ENCODE measurements at regions not wholly inside any gene's neighbourhood (a gene's known extent, or its start where the extent isn't known, plus 50 kb on each side); places are given as distances from the start of the nearest gene placed in this dataset.
"Not testable (repeated sequence)": the region's sequence is repeated elsewhere in the genome, so short reads cannot be mapped to it uniquely, and the experiment has no call there.

- DNase-seq, result no peak
Measured at GRCh38 chr12:69136931-69137613, 102.3 kb upstream of the CPSF6 start.

DNA sequence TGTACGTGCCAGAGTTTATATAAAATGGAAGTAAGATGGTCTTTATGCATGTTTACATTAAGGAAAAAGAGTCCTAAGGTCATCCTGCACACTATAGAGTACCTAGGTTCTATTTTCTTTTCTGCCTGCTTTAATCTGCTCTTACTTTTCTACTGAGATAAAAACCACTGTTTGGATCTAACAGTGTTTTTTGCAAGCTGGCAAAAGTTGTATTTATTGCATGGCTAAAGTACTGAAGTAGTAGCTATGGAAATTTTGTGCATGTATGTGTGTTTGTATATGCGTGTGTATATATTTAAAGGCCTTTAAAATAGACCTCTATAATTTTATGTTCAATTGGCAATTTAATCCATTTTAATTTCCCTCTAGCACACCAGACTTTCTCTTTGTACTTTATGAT, 98.3 kb upstream of the CPSF6 start:
- no peak for DNase-seq

GRCh38 chr12:69149270-69149669, 90.1 kb upstream of the CPSF6 start:
- DNase-seq, result no peak

DNA sequence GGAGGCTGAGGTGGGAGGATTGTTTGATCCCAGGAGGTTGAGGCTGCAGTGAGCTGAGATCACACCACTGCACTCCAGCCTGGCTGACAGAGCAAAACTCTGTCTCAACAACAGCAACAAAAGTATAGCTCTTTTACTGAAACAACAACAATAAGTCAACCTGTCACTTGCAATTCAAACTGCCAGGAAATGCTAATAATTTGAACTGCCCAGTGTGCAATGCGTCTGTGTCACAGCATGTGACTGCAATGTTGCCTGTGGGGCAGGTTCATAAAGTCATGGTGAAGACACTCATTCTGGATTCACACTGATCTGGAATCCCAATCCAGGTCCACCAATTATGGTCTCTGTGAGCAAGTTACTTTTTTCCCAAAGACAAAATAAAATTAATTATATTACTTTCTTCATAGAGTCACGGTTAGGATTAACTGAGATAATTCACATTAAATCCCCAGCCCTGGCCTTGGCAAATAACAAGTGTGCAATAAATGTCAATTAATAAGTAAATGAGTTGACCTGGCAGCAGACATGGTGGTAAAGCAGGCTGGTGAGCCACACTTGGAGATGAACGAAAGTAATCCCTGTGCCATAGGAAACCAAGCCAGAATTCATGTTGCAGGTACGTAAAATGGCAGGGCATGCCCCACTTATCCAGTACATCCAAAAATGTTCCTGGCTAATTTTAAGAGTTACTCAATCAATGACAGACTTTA, 89.1 kb upstream of the CPSF6 start:
- no peak for DNase-seq

DNA sequence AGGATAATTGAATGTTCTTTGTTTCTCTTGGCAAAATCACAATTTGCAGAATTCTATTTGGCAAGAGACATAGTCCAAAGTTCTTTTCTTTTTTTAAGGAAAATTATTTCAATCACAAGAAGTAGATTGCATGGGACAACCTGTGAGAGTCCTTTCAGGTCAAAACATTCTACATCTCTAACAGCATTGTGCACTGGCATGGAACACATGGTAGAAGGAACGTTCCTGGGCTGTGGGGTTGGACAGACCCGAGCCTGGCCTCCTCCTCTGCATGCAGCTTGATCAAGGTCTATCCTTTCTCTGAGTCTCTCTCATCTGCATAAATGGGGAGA, 88.6 kb upstream of the CPSF6 start:
- no peak for DNase-seq

DNA sequence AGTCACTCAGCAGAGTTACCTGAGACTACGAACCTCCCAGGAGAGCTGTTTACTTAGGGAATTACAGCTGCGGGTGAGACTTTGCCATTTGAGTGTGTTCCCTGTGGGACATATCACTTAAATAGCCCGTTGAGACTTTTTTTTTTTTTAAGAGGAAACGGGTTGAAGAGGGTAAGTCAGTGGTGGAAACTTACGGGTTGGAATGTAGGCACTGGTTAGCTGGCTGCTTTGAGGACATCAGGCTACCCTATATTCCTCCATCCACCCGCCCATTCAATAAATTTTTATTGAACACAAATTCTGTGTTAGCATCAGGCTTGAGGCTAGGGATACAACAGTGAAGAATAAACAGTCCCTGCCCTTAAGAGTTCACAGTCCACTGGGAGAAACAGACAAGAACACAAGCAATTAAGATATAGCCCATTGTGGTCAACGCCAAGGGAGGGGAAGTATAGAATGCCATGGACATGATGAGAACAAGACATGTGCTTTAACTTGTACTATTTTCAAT, 88.1 kb upstream of the CPSF6 start:
- DNase-seq, result no peak

GRCh38 chr12:69154585-69155363, 84.6 kb upstream of the CPSF6 start:
- DNase-seq, result peak; percentile 21

GRCh38 chr12:69157023-69157655, 82.2 kb upstream of the CPSF6 start:
- DNase-seq, result peak; percentile 61

- no peak for DNase-seq
Measured at GRCh38 chr12:69161829-69162228, 77.5 kb upstream of the CPSF6 start.

- no peak for DNase-seq
Measured at GRCh38 chr12:69163681-69164362, 75.5 kb upstream of the CPSF6 start.

DNA sequence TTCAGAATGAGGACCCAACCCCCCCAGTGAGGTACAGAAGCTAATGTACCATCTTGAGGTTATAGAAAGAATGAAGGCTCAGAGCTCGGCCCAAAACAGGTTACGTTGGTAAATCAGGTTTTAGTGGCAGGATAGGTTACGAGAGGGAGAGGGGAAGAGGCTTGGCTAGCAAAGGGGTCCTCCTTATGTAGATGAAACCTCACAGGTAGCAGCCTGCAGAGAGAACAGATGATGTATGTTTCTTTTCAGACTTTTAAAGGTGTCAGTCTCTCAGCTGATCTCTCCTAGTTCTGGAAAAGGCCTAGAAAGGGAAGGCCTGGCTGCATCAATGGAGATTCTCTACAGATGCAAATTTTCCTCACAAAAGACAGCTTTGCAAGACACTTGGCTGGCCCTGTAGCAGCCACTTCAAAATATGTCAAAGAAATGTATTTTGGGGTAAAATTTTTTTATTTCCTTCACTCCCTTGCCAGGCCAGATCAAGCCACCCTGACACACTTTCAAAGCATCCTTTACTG, 71.7 kb upstream of the CPSF6 start:
- no peak for DNase-seq

- no peak for DNase-seq
Measured at GRCh38 chr12:69168363-69168762, 71.0 kb upstream of the CPSF6 start.

- no peak for DNase-seq
Measured at GRCh38 chr12:69168828-69169227, 70.5 kb upstream of the CPSF6 start.

- DNase-seq, result no peak
Measured at GRCh38 chr12:69170293-69170692, 69.1 kb upstream of the CPSF6 start.

DNA sequence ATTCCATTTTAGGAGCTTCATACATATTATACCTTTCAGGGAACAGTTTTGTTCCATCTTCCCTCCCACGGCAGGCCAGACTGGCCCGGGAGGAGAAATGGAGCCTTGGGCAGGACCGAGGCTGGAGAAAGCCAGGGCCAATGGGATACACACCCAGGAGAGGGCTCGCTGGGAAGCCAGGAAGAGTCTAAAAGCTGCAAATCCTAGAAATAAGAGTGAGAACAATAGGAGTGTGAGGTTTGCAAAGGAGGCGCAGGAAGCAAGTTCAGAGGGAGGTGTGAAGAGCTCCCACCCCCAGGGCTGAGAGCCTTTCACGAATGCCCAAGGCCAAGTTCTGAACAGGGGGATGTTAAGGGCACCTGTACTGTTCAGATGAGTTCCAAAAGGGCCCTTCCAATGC, 67.5 kb upstream of the CPSF6 start:
- DNase-seq, result no peak

DNA sequence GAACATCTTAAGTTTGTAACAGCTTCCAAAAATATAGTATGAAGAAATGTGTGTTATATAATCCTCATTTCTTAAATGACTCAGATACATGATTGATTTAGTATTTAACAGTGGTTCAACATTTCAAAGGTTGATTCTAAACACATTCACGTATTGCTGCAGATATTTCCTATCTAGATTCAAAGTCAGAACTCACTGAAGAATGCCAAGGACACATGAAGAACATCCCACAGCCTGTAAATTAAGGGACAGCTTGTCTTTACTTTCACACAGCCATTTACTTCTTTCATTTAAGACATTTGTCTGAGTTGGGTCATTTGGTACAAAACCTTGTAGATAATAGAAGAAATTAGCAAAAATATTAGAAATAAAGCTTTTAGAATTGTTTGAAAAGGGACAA, 66.9 kb upstream of the CPSF6 start:
- DNase-seq, result no peak

DNA sequence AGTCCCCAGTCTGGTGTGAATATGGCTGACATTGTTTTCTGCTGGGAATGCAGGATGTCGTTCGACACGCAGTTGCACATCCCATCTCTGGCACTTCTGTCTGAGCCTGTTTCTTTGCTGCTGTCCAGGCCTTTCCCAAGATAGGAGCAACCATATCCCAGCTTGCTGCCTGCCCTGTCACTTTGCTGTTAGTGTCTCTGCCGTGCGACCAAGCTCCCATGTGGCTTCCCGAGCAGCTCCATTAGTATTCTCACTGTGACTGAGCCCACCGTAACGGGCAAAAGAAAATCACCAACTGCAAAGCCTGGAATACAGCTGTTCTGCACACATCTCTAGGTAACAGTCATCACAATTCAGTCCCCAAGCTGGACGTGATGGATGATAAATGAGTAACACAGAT, 66.0 kb upstream of the CPSF6 start:
- DNase-seq, result no peak

GRCh38 chr12:69179786-69180185, 59.6 kb upstream of the CPSF6 start:
- DNase-seq, result no peak

DNA sequence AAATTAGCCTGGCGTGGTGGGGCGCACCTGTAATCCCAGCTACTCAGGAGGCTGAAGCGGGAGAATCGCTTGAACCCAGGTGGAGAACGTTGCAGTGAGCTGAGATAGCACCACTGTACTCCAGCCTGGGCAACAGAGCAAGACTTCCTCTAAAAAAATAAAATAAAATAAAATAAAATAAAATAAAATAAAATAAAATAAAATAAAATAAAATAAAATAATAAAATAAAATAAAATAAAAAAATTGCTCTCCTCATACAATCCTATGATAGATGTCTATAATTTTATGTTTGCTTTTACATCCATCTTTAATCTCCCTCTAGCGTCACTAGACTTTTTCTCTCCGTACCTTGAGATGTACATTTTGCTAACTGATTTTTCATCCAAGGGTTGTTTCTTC, 51.8 kb upstream of the CPSF6 start:
- not testable (repeated sequence) for DNase-seq

DNA sequence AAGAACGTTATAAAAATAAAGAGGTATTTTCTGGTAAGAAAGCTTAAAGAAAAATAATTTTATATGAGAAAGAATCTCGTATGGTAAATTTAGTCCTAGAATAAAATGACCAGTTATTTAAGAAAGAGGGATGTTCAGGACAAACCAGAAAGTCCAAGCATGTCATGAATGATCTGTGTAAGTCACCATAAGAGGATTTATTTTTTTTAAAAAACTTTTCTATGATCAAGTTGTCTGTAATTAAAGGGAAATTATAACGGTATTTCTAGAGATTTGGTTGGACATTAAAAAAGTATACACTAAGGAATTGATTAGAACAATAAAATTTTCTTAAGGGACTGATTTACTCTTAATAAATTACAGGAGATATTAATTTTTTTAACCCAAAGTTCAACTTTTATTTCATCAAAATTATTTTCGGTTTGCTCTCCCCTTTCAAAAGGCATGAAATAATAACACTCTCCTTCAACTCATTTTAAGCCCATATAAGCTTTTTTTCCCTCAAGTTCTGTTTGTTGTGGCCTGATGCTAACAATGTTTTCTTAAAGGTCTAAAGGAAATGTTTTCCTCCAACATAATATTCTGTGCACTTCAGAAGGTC, 49.9 kb upstream of the CPSF6 start:
- no peak for DNase-seq
